ENCODE measurements at regions not wholly inside any gene's neighbourhood (a gene's known extent, or its start where the extent isn't known, plus 50 kb on each side); places are given as distances from the start of the nearest gene placed in this dataset.

- DNase-seq (ENCODE audit: low read depth, low spot score): no peak
These were observed 200.8 kb upstream of the HMGA2 start for GRCh38 chr12:65623507-65623906.

GRCh38 chr12:65624554-65625086 is 199.7 kb upstream of the HMGA2 start:
- DNase-seq (ENCODE audit: low read depth, low spot score): no peak

- DNase-seq (ENCODE audit: low read depth, low spot score): no peak
These were observed 196.2 kb upstream of the HMGA2 start for GRCh38 chr12:65628061-65628460.

GRCh38 chr12:65630555-65630954 is 193.7 kb upstream of the HMGA2 start:
- DNase-seq (ENCODE audit: low read depth, low spot score): no peak

- peak; percentile 94 for DNase-seq (ENCODE audit: low read depth, low spot score)
These were observed 192.6 kb upstream of the HMGA2 start for GRCh38 chr12:65631621-65632111.

DNA sequence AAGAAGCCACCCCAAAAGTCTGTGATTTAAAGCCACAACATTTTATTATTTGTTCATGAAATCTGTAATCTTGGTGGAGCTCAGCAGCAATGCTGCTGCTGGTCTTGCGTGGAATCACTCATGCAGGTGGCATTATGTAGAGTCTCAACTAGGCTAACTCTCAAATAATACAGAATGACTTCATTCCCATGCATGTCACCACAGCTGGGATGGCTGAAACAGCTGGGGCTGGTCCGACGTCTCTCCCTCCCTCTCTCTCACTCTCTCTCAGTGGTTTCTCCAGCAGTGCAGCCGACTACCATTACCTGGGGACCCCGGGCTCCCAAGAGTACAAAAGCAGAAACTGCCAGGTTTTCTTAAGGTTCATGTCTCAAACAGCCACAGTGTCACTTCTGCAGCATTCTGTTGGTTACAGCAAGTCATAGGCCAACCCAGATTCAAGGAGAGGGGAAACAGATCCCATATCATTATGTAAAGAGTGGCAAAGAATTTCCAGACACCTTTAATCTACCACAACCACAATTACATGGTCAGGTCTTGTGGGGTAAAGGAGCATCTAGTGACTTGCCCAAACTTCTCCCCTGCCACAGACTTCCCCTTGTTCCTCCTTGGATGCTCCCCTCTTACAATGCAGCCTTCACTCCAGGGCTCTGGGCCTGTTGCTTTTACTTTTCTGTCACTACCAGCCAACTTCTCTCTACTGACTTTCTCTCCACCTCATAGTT is 192.0 kb upstream of the HMGA2 start:
- no peak for DNase-seq (ENCODE audit: low read depth, low spot score)

DNA sequence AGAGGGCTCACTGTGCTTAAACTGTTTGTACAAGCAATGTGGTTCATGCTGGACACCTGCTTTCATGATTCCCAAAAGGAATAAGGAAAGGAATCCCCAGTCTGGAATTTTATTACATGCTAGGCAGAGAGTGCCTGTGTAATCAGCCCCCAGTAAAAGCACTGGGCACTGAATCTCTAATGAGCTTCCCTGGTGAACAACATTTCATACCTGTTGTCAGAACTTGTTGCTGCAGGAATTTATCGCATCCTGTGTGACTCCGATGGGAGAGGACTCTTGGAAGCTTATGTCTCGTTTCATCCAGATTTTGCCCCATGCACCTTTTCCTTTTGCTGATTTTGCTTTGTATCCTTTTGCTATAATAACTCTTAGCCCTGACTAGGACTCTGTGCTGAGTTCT is 190.2 kb upstream of the HMGA2 start:
- DNase-seq (ENCODE audit: low read depth, low spot score): no peak

- no peak for DNase-seq (ENCODE audit: low read depth, low spot score)
These were observed 189.5 kb upstream of the HMGA2 start for GRCh38 chr12:65634626-65635331.

DNA sequence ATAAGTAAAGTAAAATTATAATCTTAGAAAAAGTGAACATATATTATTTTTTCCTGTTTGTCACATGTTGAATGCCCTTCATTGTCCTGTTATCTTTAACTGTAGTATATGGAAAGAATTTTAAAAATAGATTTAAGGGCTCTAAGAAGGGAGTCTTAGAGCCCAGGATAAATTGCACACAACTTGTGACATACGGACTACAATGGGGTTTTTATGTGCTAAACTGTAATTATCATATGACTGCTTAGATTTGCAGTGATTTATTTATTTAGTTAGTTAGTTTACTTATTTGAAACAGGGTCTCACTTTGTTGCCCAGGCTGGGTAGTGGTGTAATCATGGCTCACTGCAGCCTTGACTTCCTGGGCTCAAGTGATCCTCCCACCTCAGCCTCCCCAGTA is 187.8 kb upstream of the HMGA2 start:
- DNase-seq (ENCODE audit: low read depth, low spot score): no peak

- no peak for DNase-seq (ENCODE audit: low read depth, low spot score)
These were observed 187.1 kb upstream of the HMGA2 start for GRCh38 chr12:65637150-65637549.

DNA sequence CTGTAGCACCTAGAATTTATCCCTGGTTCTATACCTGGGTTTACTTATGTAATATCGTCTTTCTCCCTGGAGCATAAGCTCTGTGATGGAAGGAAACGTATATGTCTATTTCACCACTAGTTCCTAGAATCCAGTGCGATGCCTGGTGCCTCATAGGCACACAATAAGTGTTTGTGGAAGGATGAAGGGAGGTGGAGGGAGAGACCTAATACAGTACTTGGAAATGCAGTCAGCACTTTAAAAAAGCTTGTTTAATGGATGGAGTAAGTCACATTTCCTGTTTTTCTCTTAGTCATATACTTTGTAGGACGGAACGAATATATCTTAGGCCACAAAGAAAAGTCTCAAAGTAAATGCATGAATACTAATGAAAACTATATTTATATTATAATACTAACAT is 186.5 kb upstream of the HMGA2 start:
- no peak for DNase-seq (ENCODE audit: low read depth, low spot score)

DNA sequence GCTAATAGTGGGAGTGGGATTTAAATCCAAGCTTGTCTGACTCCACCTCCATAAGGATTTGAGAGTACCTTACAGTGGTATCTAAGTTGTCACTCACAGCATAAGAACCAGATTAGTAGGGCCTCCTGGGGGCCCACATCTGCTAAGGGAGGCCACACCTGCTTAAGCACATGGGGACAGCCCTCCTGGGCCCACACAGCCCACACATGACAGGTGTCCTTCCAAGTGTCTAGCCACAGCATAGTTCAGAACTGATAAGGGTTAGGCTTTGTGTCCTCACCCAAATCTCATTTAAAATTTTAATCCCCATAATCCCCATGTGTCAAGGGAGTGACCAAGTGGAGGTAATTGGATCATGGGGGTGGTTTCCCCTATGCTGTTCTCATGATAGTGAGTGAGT is 186.0 kb upstream of the HMGA2 start:
- DNase-seq (ENCODE audit: low read depth, low spot score): no peak

DNA sequence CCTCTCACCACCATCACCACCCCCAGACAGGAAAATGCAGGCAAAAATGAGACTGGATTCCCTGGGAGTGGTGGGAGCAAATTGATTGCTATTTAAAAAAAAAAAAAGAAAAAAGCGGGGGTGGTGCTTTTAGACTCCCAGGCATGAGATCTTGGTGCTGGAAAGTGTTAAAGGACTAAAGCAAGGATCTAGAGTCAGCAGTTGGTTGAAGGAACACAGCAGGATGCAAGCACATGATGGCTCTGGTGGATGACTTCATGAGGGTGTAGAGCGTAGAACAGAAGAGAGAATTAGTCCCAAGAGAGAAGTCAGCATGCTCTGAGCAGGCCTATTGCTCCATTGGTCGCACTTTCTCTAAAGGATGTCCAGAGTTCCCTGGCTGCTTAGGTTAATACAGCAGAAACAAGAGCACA is 183.8 kb upstream of the HMGA2 start:
- DNase-seq (ENCODE audit: low read depth, low spot score): no peak

- no peak for DNase-seq (ENCODE audit: low read depth, low spot score)
These were observed 182.1 kb upstream of the HMGA2 start for GRCh38 chr12:65642061-65642661.

GRCh38 chr12:65643171-65643570 is 181.1 kb upstream of the HMGA2 start:
- no peak for DNase-seq (ENCODE audit: low read depth, low spot score)

GRCh38 chr12:65643595-65644386 is 180.5 kb upstream of the HMGA2 start:
- DNase-seq (ENCODE audit: low read depth, low spot score): no peak

- DNase-seq (ENCODE audit: low read depth, low spot score): no peak
These were observed 178.1 kb upstream of the HMGA2 start for GRCh38 chr12:65646127-65646643.

GRCh38 chr12:65647074-65647473 is 177.2 kb upstream of the HMGA2 start:
- no peak for DNase-seq (ENCODE audit: low read depth, low spot score)

GRCh38 chr12:65648461-65648860 is 175.8 kb upstream of the HMGA2 start:
- DNase-seq (ENCODE audit: low read depth, low spot score): no peak

- DNase-seq (ENCODE audit: low read depth, low spot score): peak; percentile 95
These were observed 175.2 kb upstream of the HMGA2 start for GRCh38 chr12:65649126-65649525.

DNA sequence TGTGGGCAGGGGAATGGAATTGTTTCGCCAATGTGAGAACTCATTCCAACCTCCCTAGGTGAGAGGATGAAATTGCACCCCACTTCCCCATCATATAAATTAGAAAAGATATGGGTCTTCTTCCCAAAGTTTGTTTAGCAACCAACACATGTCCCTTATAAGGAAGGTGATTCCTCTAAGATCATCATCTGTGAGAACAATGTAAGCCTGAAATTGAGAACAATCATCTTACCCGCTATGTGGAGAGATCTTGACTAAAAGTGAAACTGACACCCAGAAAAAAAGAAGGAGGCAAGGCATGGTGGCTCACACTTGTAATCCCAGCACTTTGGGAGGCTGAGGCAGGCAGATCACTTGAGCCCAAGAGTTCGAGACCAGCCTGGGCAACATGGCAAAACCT is 173.2 kb upstream of the HMGA2 start:
- DNase-seq (ENCODE audit: low read depth, low spot score): no peak
